Osteoblast (primary cell): ENCODE measurements at regions not wholly inside any gene's neighbourhood (a gene's known extent, or its start where the extent isn't known, plus 50 kb on each side); places are given as distances from the start of the nearest gene placed in this dataset.

Experiments used
- DNase-seq: peaks from one replicate; pipeline ENCODE4 v3.0.0; 2011; ENCODE audit warnings: low spot score, mixed read lengths; ENCODE audit not compliant: insufficient read length; ENCODE audit errors: missing footprints
- H2AFZ ChIP-seq: 2 replicates; pipeline ENCODE4 v1.6.0; 2011; ENCODE audit warnings: mild to moderate bottlenecking, low read length
- H3K27ac ChIP-seq: 2 replicates; pipeline ENCODE4 v1.5.1; 2011; ENCODE audit warnings: mild to moderate bottlenecking, low read depth, low read length, moderate library complexity
- H3K27me3 ChIP-seq: 2 replicates; pipeline ENCODE4 v1.6.0; 2012; ENCODE audit warnings: mild to moderate bottlenecking, control low read depth, inconsistent platforms, low read length, moderate library complexity; ENCODE audit not compliant: insufficient read depth
- H3K36me3 ChIP-seq: 2 replicates; pipeline ENCODE4 v1.5.1; 2011; ENCODE audit warnings: mild to moderate bottlenecking, low read length, control low read depth, moderate library complexity; ENCODE audit not compliant: insufficient read depth
- H3K4me1 ChIP-seq: 2 replicates; pipeline ENCODE4 v1.5.1; 2011; ENCODE audit warnings: mild to moderate bottlenecking, low read length, control low read depth, moderate library complexity; ENCODE audit not compliant: insufficient read depth
- H3K4me2 ChIP-seq: 2 replicates; pipeline ENCODE4 v1.6.0; 2011; ENCODE audit warnings: mild to moderate bottlenecking, low read length; ENCODE audit not compliant: insufficient read depth
- H3K4me3 ChIP-seq: fragments of 200-600 bp; sonication (generic); 3 replicates; pipeline ENCODE4 v1.5.1; 2012; ENCODE audit warnings: mild to moderate bottlenecking, low read length, inconsistent platforms; ENCODE audit not compliant: insufficient read depth
- H3K79me2 ChIP-seq: 2 replicates; pipeline ENCODE4 v1.6.0; 2012; ENCODE audit warnings: mild to moderate bottlenecking, low read length, control low read depth, inconsistent platforms; ENCODE audit not compliant: insufficient read depth
- H3K9me3 ChIP-seq: 2 replicates; pipeline ENCODE4 v1.5.1; 2011; ENCODE audit warnings: low read depth, low read length, control low read depth
- H4K20me1 ChIP-seq: 2 replicates; pipeline ENCODE4 v1.6.0; 2012; ENCODE audit warnings: mild to moderate bottlenecking, low read length, control low read depth; ENCODE audit not compliant: insufficient read depth
- CTCF ChIP-seq: IDR thresholded peaks from 2 replicates; pipeline ENCODE4 v1.5.1; 2011; ENCODE audit warnings: mild to moderate bottlenecking, low read depth, low read length, moderate library complexity; ENCODE audit errors: extremely low read depth

GRCh38 chr15:35863655-35864054 lies 317.7 kb upstream of the DPH6 start:
- H3K79me2 ChIP-seq = no peaks in the 10 kb centered on the region
- DNase-seq = no peak
- no peak overlapping the region for H3K27ac ChIP-seq
- H2AFZ ChIP-seq = no peak overlapping the region
- H3K27me3 ChIP-seq = no peaks in the 10 kb centered on the region
- H3K9me3 ChIP-seq = no peaks in the 10 kb centered on the region
- H3K4me2 ChIP-seq = peak overlapping the region; percentile 13
- no peak for TF ChIP-seq CTCF
- H3K36me3 ChIP-seq = no peaks in the 10 kb centered on the region
- H4K20me1 ChIP-seq = no peaks in the 10 kb centered on the region
- H3K4me3 ChIP-seq = no peak overlapping the region
- no peaks in the 10 kb centered on the region for H3K4me1 ChIP-seq

GRCh38 chr15:35867356-35867755 lies 321.4 kb upstream of the DPH6 start:
- H3K27me3 ChIP-seq = no peaks in the 10 kb centered on the region
- H3K36me3 ChIP-seq = no peaks in the 10 kb centered on the region
- TF ChIP-seq CTCF = no peak
- no peaks in the 10 kb centered on the region for H3K4me1 ChIP-seq
- no peak overlapping the region for H2AFZ ChIP-seq
- DNase-seq = no peak
- H3K4me3 ChIP-seq = no peak overlapping the region
- no peaks in the 10 kb centered on the region for H3K79me2 ChIP-seq
- no peaks in the 10 kb centered on the region for H4K20me1 ChIP-seq
- no peaks in the 10 kb centered on the region for H3K9me3 ChIP-seq
- no peak overlapping the region for H3K27ac ChIP-seq
- no peak overlapping the region for H3K4me2 ChIP-seq

- Histone ChIP-seq H3K36me3 (no peaks in the 10 kb centered on the region), H3K79me2 (no peaks in the 10 kb centered on the region), H3K4me2 (no peak overlapping the region), H3K4me1 (peaks cover 8% of the 10 kb centered on the region), H3K27ac (no peak overlapping the region), H3K9me3 (no peaks in the 10 kb centered on the region), H4K20me1 (no peaks in the 10 kb centered on the region), H3K27me3 (no peaks in the 10 kb centered on the region), H2AFZ (no peak overlapping the region), H3K4me3 (no peak overlapping the region)
- TF ChIP-seq CTCF = no peak
- peak; percentile 8 for DNase-seq
Observed at GRCh38 chr15:35871282-35871681, 325.3 kb upstream of the DPH6 start.

- no peak overlapping the region for H3K4me2 ChIP-seq
- H2AFZ ChIP-seq = no peak overlapping the region
- H3K9me3 ChIP-seq = no peaks in the 10 kb centered on the region
- no peaks in the 10 kb centered on the region for H4K20me1 ChIP-seq
- H3K27ac ChIP-seq = no peak overlapping the region
- DNase-seq = no peak
- H3K27me3 ChIP-seq = no peaks in the 10 kb centered on the region
- TF ChIP-seq CTCF = no peak
- no peaks in the 10 kb centered on the region for H3K36me3 ChIP-seq
- peaks cover 8% of the 10 kb centered on the region for H3K4me1 ChIP-seq
- H3K4me3 ChIP-seq = no peak overlapping the region
- H3K79me2 ChIP-seq = no peaks in the 10 kb centered on the region
Observed at GRCh38 chr15:35871812-35872211, 325.8 kb upstream of the DPH6 start.
